ENCODE measurements at regions not wholly inside any gene's neighbourhood (a gene's known extent, or its start where the extent isn't known, plus 50 kb on each side); places are given as distances from the start of the nearest gene placed in this dataset.

DNA sequence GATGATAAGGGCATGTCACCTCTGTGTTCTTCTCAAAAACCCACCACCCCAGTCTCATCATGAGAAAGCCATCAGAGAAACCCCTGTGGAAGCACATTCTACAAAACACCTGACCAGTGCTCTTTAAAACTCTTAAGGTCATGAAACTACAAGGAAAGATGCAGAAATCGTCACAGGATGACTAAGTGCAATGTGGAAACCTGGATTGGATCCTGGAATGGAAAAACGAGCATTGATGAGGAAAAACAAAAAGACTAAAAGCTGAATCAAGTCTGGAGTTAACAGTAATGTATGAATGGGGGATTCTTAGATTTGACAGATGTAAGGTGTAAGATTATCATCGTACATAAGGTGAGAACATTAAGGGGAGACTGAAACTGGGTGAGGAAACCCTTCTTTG, 211.0 kb downstream of the TBX5 start:
- no peaks in the 10 kb centered on the region for H3K4me1 ChIP-seq
- no peaks in the 10 kb centered on the region for H3K27me3 ChIP-seq
- TF ChIP-seq CTCF (IDR thresholded peaks at IDR 0.05) (no peak), POLR2A (IDR thresholded peaks at IDR 0.05) (no peak)
- DNase-seq: no peak
- H3K27ac ChIP-seq: no peak overlapping the region
- no peak overlapping the region for H3K4me3 ChIP-seq
- no peaks in the 10 kb centered on the region for H3K36me3 ChIP-seq
- intact Hi-C loops (cut with DNase I; ENCODE audit: low total_unique reads): no loop called here
- H3K9me3 ChIP-seq: no peaks in the 10 kb centered on the region

GRCh38 chr12:114194066-114194465, 211.9 kb downstream of the TBX5 start:
- DNase-seq: no peak
- H3K36me3 ChIP-seq: no peaks in the 10 kb centered on the region
- no peak overlapping the region for H3K4me3 ChIP-seq
- intact Hi-C loops (cut with DNase I; ENCODE audit: low total_unique reads): no loop called here
- no peaks in the 10 kb centered on the region for H3K27me3 ChIP-seq
- H3K4me1 ChIP-seq: no peaks in the 10 kb centered on the region
- no peak for TF ChIP-seq POLR2A (IDR thresholded peaks at IDR 0.05)
- H3K27ac ChIP-seq: no peak overlapping the region
- no peaks in the 10 kb centered on the region for H3K9me3 ChIP-seq

GRCh38 chr12:114193474-114193873, 212.5 kb downstream of the TBX5 start:
- no peak for TF ChIP-seq CTCF (IDR thresholded peaks at IDR 0.05)
- TF ChIP-seq POLR2A (IDR thresholded peaks at IDR 0.05): no peak
- Histone ChIP-seq H3K4me3 (no peak overlapping the region), H3K9me3 (no peaks in the 10 kb centered on the region), H3K36me3 (no peaks in the 10 kb centered on the region), H3K27me3 (no peaks in the 10 kb centered on the region), H3K27ac (no peak overlapping the region), H3K4me1 (no peaks in the 10 kb centered on the region)
- intact Hi-C loops (cut with DNase I; ENCODE audit: low total_unique reads): no loop called here
- DNase-seq: no peak

DNA sequence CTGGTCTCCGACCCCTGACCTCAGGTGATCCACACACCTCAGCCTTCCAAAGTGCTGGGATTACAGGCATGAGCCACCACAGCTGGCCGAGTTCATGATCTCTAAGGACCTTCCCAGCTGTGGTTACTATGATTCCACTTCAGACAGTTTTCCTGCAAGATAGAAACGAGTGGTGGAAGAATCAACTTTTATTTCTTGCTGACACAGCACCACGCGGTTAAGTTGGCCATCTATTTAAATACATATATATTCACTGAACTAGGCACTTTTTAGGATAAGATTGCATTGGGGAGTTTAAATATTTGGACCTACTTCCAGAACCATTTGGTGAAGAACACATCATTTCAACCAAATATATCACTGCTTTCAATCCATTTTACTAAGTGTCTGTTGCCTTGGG, 213.4 kb downstream of the TBX5 start:
- DNase-seq: no peak
- Histone ChIP-seq H3K27ac (no peak overlapping the region), H3K36me3 (no peaks in the 10 kb centered on the region), H3K27me3 (no peaks in the 10 kb centered on the region), H3K4me3 (no peak overlapping the region), H3K9me3 (no peaks in the 10 kb centered on the region), H3K4me1 (no peaks in the 10 kb centered on the region)
- intact Hi-C loops (cut with DNase I; ENCODE audit: low total_unique reads): no loop called here
- TF ChIP-seq CTCF (IDR thresholded peaks at IDR 0.05) (no peak), POLR2A (IDR thresholded peaks at IDR 0.05) (no peak)

- TF ChIP-seq POLR2A (IDR thresholded peaks at IDR 0.05) (no peak), CTCF (IDR thresholded peaks at IDR 0.05) (no peak)
- Histone ChIP-seq H3K27ac (no peak overlapping the region), H3K9me3 (no peaks in the 10 kb centered on the region), H3K27me3 (no peaks in the 10 kb centered on the region), H3K36me3 (no peaks in the 10 kb centered on the region), H3K4me3 (no peak overlapping the region), H3K4me1 (no peaks in the 10 kb centered on the region)
- no peak for DNase-seq
- intact Hi-C loops (cut with DNase I; ENCODE audit: low total_unique reads): no loop called here
These were observed 213.9 kb downstream of the TBX5 start for GRCh38 chr12:114192013-114192412.

DNA sequence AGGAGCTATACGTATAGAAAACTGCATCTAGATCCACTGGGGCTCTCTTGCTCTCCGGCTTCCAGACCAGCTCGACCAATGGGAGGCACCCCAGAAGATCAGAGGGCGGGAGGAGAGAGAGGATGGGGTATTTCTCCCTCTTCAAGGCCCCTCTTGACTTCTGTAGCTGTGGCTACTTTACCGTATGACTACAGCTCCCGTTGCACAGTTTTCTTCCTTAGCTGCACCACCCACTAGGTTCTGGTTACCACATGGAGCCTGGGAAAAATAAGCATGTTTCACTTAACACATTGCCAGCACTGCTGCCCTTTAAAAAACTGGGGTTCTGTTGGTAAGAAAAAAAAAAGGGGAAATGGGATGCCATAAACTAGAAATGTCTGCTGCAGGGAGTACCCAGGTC, 214.4 kb downstream of the TBX5 start:
- H3K27me3 ChIP-seq: no peaks in the 10 kb centered on the region
- H3K36me3 ChIP-seq: no peaks in the 10 kb centered on the region
- no peak overlapping the region for H3K27ac ChIP-seq
- intact Hi-C loops (cut with DNase I; ENCODE audit: low total_unique reads): no loop called here
- no peaks in the 10 kb centered on the region for H3K4me1 ChIP-seq
- no peaks in the 10 kb centered on the region for H3K9me3 ChIP-seq
- no peak overlapping the region for H3K4me3 ChIP-seq
- no peak for TF ChIP-seq POLR2A (IDR thresholded peaks at IDR 0.05)
- no peak for TF ChIP-seq CTCF (IDR thresholded peaks at IDR 0.05)
- no peak for DNase-seq

Data from uterus (tissue), 3 donors.